ENCODE measurements at regions not wholly inside any gene's neighbourhood (a gene's known extent, or its start where the extent isn't known, plus 50 kb on each side); places are given as distances from the start of the nearest gene placed in this dataset.

GRCh38 chr12:128098730-128099129, 168.2 kb upstream of the TMEM132C start:
- DNase-seq (ENCODE audit: low read depth, low spot score), result no peak
- Histone ChIP-seq H3K4me1 (ENCODE audit: control insufficient read depth, extremely low read depth, insufficient read depth, low read length) (no peaks in the 10 kb centered on the region), H3K4me2 (ENCODE audit: insufficient read depth, low read length) (no peak overlapping the region), H3K36me3 (ENCODE audit: control insufficient read depth in 2 of 2, extremely low read depth in 1 of 2, insufficient read depth in 2 of 2, low read length in 2 of 2) (no peaks in the 10 kb centered on the region), H3K9ac (replicated peaks; ENCODE audit: extremely low read depth, insufficient read depth, low read length) (no peak overlapping the region), H3K27ac (ENCODE audit: insufficient read depth, low read depth, low read length) (no peak overlapping the region), H3K9me1 (replicated peaks; ENCODE audit: control insufficient read depth, extremely low read depth, insufficient read depth, low read length) (no peaks in the 10 kb centered on the region), H3K4me3 (replicated peaks in 1 of 3; ENCODE audit: insufficient read depth in 1 of 3, low read depth in 1 of 3, low read length in 3 of 3) (no peak overlapping the region), H2AFZ (ENCODE audit: low read depth, low read length) (no peak overlapping the region), H3K9me3 (replicated peaks; ENCODE audit: control insufficient read depth, insufficient read depth, low read length) (no peaks in the 10 kb centered on the region), H3K79me2 (ENCODE audit: control insufficient read depth, insufficient read depth, low read length) (no peaks in the 10 kb centered on the region), H3K27me3 (ENCODE audit: control insufficient read depth in 2 of 2, insufficient read depth in 2 of 2, low read length in 2 of 2) (no peaks in the 10 kb centered on the region), H4K20me1 (replicated peaks; ENCODE audit: control insufficient read depth, extremely low read depth, insufficient read depth, low read length) (no peaks in the 10 kb centered on the region)
- CTCF ChIA-PET, result no interaction called here
- intact Hi-C loops (cut with micrococcal nuclease), result no loop called here
- TF ChIP-seq, protein P1, sequence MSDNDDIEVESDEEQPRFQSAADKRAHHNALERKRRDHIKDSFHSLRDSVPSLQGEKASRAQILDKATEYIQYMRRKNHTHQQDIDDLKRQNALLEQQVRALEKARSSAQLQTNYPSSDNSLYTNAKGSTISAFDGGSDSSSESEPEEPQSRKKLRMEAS (IDR thresholded peaks at IDR 0.05; ENCODE audit: insufficient read depth, insufficient read length), result no peak
- TF ChIP-seq CTCF (IDR thresholded peaks at IDR 0.05; ENCODE audit: extremely low read depth in 1 of 2, insufficient read depth in 1 of 2, low read depth in 1 of 2, low read length in 2 of 2), result no peak
- TF ChIP-seq JUN (IDR thresholded peaks at IDR 0.05; ENCODE audit: borderline replicate concordance, insufficient read depth, insufficient read length, low read depth), result no peak
- TF ChIP-seq POLR2AphosphoS5 (IDR thresholded peaks at IDR 0.05; ENCODE audit: insufficient read depth, low read depth, low read length), result no peak
- no peak for TF ChIP-seq EZH2 (IDR thresholded peaks at IDR 0.05; ENCODE audit: borderline replicate concordance, low read depth, low read length, severe bottlenecking)
- TF ChIP-seq FOS (IDR thresholded peaks at IDR 0.05; ENCODE audit: borderline replicate concordance, insufficient read depth, low read length), result no peak
- TF ChIP-seq MYC (IDR thresholded peaks at IDR 0.05; ENCODE audit: low read depth, low read length), result no peak
- TF ChIP-seq GATA2 (IDR thresholded peaks at IDR 0.05; ENCODE audit: insufficient read depth, insufficient read length, low read depth, low read length), result no peak
- no peak for TF ChIP-seq POLR2A (IDR thresholded peaks at IDR 0.05; ENCODE audit: low read depth, low read length)
- no peak for FAIRE-seq
- POLR2A ChIA-PET, result no interaction called here
- dilution Hi-C loops (cut with MboI; ENCODE audit: extremely low pct_ligation_motif_present, low sequenced_read_pairs), result no loop called here
- no TSS peak for BruUV-seq (replicated peaks)

All from endothelial cell of umbilical vein (primary cell).